T-helper 1 cell (primary cell): ENCODE measurements at regions not wholly inside any gene's neighbourhood (a gene's known extent, or its start where the extent isn't known, plus 50 kb on each side); places are given as distances from the start of the nearest gene placed in this dataset.
A peak's percentile ranks its signal among the peaks of the same experiment; 100 is the strongest.

Source experiments
- DNase-seq, 5 donors: peaks; one replicate each; pipeline ENCODE4 v3.0.0-alpha.2; 2012 to 2020

DNA sequence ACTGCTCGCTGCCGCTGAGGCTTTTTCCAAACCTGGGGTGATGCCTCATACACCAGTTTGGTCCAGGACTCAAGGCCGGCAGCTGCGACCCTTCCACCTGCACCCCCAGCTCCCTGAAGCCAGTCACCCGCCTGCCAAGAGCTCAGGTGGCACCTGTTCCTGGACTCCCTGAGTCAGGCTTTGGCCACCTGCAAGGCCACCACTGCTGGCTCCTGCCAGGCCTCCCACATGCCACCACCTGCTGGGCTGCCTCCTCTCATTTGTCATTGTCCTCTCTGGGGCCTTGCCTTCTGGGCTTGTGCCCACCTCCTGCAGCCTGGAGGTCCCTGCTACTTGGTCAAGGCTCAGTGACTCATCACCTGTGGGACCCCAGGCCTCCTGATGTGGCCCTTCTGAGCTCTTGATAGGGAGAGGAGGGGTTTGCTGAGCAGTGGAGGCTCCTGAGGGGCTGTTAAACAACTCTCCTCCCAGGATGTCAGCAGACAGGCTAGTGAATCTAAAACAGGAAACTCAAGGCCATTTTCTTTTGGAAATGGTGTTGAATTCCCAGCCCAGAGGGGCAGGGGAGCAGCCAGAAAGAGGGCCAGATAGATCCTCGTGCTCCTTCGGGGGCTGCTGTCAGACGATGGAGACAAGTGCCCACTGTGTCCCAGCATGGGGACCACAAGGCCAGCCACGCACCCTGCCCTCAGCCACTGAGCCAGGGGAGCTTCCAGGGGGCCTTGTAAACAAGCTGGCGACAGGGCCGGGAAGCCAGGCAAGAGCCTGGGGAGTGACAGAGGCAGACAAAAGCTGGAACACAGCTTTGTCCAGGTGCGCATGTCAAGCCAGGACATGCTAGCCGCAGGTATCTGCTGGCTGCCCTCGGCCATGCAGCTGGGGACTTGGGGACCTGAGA, 416.8 kb downstream of the LRATD1 start:
- DNase-seq = no peak

DNA sequence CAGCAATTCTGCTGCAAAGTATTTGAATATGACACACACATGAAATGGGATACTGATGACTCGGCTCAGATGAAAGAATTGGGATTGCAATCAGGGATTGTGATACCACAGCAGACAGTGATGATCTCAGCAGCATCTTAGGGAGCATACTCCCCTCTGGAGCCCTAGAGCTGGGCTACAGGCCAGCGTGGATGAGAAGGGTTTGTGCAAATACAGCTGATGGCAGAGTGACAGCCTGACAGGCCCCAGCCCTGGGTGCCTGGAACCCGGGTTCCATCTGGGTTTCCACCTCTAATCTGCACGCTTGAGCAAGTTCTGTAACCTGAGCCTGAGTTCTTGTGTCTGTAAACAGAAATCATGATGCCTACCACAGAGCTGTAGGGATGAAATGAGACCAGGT, 418.0 kb downstream of the LRATD1 start:
- no peak for DNase-seq

DNA sequence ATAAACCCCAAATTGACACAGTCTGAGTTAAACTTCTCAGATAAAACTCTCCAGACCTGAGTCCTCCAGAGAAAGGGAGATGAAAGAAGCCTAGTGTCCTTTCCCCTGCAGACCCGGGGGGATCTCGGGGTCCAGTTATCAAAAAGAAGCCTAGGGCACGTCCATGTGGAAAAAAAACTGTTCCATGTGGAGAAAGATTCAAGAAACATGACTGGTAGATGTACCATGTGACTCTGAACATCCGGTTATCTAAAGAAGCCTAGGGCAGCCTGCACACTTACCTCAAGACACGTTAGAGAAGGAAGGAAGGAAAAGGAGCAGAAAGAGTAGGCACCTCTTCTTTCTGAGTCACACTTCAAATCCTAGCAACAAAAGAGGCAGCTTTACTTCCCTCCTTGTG, 421.0 kb downstream of the LRATD1 start:
- DNase-seq = no peak

DNA sequence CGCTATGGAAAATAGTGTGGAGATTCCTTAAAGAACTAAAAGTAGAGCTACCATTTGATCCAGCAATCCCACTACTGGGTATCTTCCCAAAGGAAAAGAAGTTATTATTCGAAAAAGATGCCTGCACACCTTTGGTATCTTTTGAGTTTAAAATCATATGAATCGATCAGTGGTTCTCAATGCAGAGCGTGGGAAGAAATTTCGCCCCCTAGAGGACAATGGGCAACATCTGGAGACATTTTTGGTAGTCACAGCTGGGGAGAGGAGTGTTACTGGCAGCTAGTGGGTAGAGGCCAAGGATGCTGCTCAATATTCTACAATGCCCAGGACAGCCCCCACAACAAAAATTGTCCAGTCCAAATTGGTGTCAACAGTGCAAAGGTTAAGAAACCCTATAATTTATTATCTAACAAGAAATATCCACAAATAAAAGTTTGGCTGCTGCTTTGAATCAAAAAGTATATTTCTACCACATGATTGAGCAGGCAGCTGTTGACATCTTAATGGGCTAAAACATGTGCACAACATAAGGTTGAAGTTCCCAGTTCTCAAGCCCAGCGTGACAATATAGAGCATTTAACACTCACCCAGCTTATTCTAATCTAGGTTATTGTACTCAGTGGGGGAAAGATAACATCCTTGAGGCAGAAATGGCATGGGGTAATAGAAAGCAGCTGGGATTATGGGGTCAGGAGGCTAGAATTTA, 425.7 kb downstream of the LRATD1 start:
- peak in 1 of 5 donors; percentile 19 for DNase-seq

DNA sequence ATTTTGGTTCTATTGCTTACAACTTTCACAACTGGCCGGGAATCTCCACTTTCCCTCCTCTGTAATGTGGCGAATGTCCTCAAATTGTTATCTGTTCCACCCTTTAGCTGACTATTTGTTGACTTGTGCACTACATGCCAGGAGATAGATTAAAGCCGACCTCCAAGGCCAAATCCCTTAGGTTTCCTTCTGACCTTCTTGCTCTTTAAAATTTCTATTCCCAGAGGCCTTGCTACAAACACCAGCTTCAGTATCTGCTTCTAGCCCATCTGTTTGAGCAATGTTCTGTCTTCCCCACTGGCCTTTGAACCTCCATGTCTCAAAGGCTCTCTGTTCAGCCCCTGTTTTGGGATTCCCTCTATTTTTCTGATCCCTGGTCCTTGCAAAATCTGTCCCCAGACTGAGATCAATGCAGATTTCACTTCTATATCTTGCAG, 426.2 kb downstream of the LRATD1 start:
- no peak for DNase-seq

DNA sequence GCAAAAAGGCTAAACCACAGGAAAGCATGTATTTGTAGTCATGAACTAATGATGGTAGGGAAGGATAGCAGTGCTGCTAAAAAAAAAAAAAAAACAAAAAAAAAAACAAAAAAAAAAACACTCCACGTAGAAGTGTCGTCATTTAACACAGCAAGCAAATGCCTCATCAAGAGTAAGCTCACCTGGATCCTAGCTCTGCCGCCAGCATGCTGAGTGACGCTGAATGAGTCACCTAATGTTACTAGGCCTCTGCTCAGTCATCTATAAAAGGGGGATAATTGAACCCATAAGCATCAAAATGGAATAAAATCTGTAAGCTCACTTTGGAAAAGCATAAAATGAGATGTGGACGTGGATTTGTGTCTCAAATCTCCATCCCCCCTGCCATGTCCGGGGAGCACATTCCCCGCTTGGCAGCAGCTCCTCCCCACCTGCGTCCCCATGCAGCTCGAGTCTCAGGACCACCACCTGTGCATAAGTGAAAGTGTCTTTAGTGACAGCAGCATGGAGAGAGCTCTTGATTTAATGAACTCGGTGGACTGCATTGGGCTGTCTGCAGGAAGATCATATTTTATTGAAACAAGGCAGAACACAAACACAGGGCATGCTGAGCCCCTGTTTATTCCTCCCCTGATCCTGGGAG, 427.5 kb downstream of the LRATD1 start:
- no peak for DNase-seq

DNA sequence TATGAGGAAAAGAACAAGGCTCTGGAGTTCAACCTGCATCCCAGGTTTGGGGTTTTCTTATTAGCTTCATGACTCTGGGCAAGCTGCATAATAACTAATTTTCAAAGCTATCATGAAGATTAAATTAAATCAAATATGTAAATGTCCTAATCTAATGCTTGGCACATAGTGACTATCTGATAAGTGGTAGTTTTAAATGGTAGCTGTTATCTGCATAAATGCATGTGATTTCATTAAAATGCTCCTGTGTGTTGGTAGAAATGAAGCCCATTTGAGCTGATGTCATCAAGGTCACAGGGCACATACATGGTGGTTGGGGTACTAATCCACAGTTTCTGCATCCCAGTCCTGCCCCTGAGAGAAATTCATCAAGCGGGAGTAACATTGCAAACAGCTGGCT, 428.8 kb downstream of the LRATD1 start:
- DNase-seq = no peak

DNA sequence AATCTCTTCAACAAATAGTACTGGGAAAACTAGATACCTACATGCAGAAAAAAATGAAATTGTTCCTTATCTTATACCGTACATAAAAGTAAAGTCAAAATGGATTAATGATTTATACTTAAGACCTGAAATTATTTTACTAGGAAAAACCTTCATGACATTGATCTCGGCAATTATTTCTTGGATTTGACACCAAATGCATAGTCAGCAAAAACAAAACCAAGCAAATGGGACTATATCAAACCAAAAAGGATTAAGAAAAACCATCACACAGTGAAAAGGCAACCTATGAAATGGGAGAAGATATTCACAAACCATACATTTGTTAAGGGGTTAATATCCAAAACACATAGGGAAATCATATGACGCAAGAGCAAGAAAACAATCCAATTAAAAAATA, 433.6 kb downstream of the LRATD1 start:
- DNase-seq = no peak

DNA sequence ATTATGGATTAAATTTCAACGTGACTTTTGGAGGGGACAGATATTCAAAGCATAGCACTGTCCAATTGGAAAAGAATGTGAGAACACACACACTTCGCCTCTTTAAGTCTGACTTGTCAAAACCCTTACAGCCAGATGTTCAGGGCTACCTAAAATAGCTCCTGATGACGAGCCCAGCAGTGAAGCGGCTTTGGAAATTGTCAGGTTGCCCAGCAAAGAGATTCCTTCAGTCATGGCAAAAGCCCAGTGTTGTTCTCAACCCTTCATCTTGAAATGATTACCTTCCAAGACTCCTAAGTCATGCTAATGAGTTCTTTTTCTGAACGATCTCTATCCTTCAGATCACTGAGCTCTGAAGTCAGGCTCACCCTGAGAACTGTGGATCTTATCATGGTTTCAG, 436.6 kb downstream of the LRATD1 start:
- no peak for DNase-seq

DNA sequence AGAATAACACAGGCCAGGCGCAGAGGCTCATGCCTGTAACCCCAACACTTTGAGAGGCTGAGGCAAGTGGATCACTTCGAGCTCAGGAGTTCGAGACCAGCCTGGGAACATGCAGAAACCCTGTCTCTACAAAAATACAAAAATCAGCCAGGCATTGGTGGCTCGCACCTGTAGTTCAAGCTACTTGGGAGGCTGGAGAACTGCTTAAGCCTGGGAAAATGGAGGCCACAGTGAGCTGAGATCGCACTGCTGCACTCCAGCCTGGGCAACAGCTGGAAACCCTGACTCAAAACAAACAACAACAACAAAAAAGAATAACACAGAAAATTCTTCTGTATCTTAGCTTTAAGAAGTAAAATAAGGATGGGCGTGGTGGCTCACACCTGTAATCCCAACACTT, 440.3 kb downstream of the LRATD1 start:
- no peak for DNase-seq

DNA sequence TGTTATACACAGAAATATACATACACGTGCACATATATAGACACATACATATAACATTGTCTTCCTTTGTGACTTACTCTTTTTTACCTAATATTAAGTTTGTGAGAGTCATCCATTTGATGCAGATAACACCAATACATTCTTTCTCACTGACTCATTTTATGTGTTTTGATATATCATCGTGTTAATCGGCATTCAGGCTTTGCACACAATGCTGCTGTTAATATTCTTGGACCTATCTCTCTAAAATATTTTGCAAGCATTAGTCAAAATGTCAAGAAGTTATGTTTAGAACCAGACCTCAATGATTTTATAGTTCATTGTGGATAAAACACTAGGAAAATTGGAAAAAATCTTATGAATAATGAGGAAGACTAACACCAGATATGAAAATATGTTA, 441.1 kb downstream of the LRATD1 start:
- DNase-seq = no peak

DNA sequence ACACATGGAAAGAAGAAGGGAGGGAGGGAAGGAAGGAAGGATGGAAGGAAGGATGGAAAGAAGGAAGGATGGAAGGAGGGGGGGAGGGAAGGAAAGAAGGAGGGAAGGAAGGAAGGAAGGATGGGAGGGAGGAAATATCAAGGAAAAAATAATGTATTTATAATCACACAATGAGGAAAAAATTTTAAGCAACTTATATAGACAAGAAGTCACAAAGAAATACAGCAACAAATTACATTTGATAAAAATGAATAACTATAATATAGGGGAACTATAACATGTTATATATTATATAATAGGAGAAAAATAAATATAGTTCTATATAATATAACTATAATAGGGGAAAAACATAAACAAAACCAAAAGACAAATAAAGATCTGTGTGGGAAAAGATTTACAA, 441.8 kb downstream of the LRATD1 start:
- DNase-seq = no peak

DNA sequence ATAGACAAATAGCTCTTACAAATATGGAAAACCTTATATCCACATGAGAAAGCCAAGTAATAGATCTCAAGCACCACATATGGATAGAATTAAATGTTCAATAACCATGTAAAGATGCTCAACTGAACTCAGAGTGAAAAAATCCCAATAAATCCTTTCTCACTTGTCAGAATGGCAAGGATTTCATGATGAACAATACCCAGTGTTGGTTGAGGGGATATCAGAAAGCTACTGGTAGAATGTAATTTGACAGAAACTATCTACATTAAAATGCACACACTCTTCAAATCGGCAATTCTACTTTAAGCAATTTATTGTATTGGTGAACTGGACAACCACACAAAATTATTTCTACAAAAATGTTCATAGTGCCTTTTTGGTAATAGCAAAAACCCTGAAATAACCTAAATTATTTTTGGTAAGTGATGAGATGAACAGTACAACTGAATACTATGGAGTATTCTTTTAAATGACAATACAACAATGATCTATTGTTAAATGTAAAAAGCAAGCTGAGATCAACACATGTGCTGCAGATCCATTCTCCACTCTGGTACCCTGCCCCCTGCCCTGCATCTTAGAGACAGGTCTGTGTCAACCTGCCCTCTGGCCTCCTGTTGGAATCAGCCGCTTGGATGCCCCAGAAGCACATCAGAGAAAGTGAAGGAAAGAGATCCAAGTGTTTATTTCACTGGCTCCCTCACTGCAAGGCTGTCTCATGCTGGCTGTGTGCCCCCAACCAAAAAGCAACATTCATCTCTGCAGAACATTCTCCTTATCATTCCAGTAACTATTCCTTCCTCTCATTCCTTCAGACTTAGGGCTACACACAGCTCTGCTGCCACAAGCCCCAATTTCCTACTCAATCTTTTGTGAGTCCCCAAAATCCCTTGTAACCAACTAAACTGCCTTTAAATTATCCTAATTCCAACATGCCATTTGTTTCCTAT, 442.5 kb downstream of the LRATD1 start:
- no peak for DNase-seq

DNA sequence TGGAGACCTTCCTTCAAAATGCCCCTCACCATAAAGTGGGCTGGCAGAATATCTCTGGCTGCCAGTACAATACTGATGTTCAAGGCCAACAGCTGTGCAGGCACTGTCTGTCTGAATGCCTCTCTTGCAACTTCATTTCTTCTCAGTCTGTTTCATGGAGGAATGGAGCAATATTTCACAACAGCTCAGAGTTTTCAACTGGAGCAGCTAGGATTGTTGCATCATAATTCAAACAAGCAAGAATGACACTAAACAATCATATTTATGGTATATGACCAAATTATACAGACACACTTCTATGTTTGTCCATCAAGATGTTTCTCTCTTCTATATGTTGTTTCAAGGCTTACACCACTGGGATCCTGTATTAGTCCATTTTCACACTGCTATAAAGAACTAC, 444.2 kb downstream of the LRATD1 start:
- DNase-seq = no peak

DNA sequence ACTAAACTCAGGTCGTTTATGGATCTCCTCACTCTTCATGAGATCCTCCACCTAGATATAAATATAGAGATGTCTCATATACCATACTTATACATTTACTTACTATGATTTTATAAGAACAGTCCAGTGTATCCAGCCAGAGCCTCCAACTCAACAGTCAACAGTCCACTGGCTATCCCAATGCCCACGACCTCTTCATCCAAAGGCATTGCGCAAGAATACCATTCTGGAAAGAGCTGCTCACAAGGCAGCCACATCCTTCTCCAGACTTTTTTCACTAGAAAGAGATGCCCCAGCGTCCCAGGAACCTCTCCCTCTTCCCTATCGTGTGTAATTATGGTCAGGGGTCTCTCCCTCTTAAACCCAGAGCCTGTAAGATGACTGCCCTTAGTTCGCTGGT, 448.8 kb downstream of the LRATD1 start:
- DNase-seq = no peak

DNA sequence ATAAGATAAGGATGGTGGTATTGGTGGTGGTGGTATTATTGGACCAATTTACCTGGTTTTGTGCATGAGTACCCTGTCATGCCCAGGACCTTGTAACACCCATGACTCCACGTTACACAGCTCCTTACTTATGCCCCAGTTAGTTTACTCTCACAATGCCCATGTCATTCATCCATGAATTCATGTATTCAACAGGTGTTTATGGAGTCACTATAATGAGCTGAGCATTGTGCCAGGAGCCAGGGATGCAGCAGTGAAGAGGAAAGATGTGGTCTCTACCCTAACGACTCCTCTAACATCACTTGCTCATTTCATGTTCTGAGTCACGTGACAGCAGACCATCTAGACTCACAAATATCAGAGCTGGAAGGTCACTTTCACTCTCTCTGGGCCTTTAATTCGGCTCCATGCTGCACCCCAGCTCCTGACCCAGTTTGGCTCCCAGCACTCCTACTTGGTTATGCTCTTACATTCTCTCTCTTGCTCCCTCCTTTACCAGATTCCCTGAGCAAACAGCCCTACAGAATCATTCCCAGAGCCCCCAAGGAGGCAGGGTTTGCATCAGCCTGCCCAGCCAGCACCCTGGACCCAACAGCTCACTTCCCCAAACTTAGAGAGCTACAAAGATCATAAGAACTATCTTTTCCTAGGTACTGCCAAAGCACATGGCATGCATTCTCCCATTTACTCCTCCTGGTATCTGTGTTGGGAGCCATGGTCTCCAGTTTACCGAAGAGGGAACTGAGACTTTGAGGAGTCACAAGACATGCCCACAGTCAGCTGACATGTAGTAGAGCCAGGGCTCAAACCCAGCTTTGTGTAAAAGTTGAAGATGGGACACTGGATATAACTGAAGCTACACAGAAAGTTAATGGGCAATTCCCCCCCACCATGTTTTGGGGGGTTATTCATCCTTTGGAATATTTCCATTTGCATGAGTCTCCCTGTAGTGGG, 449.9 kb downstream of the LRATD1 start:
- DNase-seq = no peak

DNA sequence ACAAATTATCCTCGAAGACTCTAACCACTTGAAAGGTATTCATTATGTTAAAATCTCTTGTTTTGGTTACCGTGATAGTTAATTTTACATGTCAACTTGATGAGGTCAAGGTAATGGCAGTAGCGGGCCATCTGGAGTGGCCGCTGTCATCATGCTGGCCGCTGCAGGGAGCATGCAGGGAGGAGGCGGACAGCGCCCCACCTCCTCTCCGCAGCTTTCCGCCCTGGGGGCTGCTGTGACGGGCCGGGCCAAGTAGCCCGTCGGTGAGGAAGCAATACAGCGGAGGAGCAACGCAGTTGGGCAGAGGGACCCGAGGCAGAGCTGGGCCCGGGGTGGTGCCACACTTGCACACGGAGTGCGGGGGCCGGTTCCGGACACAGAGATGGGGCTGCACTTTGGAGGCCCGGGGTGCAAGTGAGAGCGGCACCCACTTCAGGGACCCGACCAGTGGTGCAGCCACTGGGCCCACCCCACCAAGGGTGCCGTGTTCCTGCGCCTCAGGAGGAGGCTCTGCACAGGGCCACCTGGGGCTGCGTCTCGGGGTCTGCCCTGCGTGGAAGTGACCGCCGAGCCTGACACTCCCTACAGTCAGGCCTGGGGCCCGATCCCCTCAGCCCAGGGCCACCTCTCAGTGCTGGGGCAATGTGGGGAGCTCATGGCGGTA, 452.4 kb downstream of the LRATD1 start:
- DNase-seq = no peak

DNA sequence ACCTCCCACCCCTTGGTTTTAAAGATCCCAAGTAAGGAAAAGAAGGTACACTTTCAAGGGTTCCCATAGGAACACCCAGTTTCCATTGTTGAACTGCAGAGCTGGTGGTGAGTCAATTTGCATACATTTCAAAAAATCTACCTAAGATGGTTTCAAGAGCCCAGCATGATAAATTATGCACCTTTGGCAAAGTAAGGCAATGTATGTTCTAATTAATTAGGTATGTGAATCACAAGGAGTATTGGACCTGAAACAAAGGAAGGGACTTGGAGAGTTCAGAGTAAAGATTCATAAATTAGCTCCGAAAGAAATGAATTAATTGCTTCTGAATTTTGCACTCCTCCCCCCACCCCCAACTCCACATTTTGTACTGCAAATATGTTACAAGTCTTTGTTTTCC, 459.7 kb downstream of the LRATD1 start:
- no peak for DNase-seq

DNA sequence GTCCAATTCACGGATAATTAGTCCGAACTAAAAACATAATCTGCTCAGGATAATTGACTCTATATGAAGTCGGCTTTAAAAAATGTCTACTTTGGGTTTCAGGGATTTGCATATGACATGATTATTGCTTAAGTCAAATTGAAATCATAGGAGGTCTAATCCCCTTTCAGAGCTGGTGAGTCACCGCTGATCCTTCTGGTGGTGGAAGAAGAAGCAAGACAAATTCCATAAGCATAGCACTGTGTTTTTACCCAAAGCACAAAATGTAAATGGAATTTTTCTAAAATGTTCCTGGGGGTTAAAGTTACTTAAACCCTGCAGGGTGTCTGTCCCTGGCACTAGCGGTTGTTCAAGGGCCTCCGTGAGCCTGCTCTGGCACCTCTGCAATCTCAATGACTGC, 460.2 kb downstream of the LRATD1 start:
- DNase-seq = no peak

DNA sequence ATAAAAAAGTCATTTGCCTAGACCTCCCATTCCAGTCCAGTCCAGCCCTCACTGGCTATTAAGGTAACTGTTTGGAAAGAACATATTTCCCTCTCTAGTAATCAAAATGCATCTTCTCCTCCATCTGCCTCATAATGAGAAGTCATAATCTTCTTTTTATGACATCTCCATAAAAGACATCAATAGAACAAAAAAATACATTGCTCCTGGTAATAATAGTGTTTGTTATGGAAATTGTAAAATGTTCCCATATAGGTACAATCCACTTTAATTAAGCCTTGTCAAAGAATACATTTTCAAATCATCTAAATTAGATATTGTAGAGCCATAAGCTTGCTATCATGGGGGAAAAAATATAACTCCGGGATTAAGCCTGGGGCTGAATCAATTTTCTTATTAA, 461.6 kb downstream of the LRATD1 start:
- no peak for DNase-seq

DNA sequence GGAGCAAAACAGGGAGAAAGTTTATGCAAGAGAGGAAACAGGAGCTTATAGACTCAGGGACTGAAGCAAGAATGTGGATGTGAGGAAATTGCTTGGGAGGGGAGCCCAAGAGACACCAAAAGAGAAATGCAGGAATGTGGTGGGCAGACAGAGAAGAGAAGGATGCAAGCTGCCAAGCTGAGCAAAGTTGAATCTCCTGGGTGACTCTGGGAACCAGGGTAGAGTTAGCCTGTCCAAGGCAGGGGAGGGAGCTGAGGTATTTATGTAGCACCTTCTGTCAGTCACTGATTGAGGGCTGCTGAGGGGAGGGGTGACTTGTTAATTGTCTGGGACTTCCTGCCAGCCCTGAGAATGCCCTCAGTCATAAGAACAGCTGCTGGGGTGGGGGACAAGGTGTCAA, 464.3 kb downstream of the NBAS start:
- no peak for DNase-seq
